C4-2B (cell line): ENCODE measurements at regions not wholly inside any gene's neighbourhood (a gene's known extent, or its start where the extent isn't known, plus 50 kb on each side); places are given as distances from the start of the nearest gene placed in this dataset.
"Not testable (repeated sequence)": the region's sequence is repeated elsewhere in the genome, so short reads cannot be mapped to it uniquely, and the experiment has no call there.

Source experiments
- H3K27ac ChIP-seq: fragments of 450-650 bp; 2 replicates; pipeline ENCODE4 v1.5.1; 2017
- ZFX ChIP-seq: fragments of 450-650 bp; IDR thresholded peaks from 2 replicates; pipeline ENCODE4 v1.6.1; 2017
- TF ChIP-seq, protein P1 (sequence below): fragments of 450-650 bp; conservative IDR thresholded peaks from 2 replicates; pipeline ENCODE4 v1.5.1; 2017; ENCODE audit warnings: mild to moderate bottlenecking

- no peak overlapping the region for H3K27ac ChIP-seq
- TF ChIP-seq ZFX = no peak
- TF ChIP-seq, protein P1, sequence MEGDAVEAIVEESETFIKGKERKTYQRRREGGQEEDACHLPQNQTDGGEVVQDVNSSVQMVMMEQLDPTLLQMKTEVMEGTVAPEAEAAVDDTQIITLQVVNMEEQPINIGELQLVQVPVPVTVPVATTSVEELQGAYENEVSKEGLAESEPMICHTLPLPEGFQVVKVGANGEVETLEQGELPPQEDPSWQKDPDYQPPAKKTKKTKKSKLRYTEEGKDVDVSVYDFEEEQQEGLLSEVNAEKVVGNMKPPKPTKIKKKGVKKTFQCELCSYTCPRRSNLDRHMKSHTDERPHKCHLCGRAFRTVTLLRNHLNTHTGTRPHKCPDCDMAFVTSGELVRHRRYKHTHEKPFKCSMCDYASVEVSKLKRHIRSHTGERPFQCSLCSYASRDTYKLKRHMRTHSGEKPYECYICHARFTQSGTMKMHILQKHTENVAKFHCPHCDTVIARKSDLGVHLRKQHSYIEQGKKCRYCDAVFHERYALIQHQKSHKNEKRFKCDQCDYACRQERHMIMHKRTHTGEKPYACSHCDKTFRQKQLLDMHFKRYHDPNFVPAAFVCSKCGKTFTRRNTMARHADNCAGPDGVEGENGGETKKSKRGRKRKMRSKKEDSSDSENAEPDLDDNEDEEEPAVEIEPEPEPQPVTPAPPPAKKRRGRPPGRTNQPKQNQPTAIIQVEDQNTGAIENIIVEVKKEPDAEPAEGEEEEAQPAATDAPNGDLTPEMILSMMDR = no peak
Observed at GRCh38 chr2:167726788-167727187, 520.6 kb downstream of the STK39 start.

DNA sequence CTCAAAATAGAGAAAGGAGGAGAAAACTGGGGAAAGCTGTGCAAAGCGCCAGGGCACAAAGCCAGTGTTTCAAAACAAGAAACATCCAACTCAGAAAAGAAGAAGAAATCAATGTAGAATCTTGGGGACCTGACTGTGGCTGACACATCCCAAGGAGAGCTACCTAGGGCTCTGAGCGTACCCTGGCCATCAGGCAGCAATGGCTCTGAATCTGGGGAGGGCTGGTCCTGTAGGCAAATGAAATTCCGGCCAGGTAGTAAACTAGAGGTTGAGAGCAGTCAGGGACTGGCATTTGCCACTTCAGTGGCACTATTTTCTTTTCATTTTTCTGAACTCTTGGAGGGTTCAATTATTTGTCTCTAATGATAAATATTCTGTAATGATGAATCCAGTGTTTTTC, 525.8 kb downstream of the STK39 start:
- no peak for TF ChIP-seq ZFX
- TF ChIP-seq, protein P1 = no peak
- no peak overlapping the region for H3K27ac ChIP-seq

DNA sequence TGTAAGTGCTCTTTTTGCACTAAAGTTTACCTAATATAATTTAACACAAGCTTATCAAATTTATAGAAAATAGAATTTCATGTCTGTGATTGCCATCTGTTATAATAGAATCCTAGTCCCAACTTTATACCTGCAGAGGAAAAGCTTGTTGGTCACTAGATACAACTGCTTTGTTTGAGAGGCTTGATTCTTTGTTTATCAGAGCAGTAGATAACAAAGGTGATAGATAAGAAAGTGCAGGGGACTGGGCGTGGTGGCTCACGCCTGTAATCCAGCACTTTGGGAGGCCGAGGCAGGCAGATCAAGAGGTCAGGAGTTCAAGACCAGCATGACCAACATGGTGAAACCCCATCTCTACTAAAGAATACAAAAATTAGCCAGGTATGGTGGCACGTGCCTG, 528.0 kb downstream of the STK39 start:
- H3K27ac ChIP-seq = no peak overlapping the region
- TF ChIP-seq, protein P1 = no peak
- no peak for TF ChIP-seq ZFX

GRCh38 chr2:167718560-167718959, 528.8 kb downstream of the STK39 start:
- TF ChIP-seq, protein P1 = no peak
- TF ChIP-seq ZFX = no peak
- H3K27ac ChIP-seq = no peak overlapping the region

DNA sequence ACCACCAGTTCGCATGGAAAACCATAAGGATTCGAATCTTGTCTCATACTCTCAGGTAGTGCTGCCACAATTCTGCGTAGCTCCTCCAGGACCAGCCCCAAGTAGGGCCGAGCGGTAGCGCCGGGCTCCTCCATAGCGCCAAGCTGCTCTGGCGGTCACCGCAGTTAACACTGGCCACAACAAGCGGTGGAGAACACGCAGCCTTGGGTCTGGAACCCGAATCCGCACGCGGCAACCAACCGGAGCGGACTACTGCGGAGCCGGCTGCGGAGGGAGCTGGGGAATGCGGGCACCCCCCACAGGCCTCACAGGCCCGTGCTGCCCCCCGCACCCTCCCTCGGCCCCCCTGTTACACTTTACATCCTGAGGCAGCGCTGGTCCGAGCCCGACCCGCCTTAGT, 531.5 kb downstream of the STK39 start:
- no peak overlapping the region for H3K27ac ChIP-seq
- no peak for TF ChIP-seq ZFX
- TF ChIP-seq, protein P1 = no peak

DNA sequence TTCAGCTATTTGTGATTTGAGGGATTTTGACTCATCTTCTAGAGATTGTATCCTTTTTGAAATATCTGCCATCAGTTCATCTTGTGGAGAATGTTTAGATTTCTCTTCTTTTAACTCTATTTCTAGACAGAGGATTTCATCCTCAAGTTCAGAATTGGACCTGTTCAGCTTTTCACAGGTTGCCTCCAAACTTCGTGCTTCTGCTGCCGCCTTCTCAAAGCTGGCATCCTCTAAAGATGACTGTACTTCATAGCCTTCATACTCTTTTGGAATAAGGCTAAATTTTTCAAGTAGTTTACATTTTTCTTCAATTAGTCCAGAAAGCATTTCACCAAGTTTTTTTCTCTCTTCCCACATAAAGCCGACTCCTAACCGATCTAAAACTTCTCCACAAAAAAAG, 531.9 kb downstream of the STK39 start:
- not testable (repeated sequence) for H3K27ac ChIP-seq

DNA sequence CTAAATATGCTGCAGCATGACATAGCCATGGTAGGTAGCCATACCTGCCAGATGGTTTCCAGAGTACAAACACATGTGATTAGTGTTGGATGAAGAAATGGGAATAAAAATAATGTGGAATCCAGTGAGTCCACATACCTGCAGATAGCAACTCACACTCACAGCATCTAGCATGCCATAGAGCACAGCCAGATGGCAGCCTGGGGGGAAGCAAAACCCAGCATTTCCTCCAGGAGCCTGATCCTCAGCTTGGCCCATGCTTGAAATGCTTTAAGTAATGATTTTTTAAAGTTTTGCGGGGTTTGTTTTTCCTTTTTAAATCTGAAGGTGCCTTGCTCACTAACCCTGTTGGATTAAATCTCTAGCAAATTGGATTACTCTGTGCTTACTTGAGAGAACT, 535.1 kb downstream of the STK39 start:
- no peak overlapping the region for H3K27ac ChIP-seq
- TF ChIP-seq, protein P1 = no peak
- no peak for TF ChIP-seq ZFX

DNA sequence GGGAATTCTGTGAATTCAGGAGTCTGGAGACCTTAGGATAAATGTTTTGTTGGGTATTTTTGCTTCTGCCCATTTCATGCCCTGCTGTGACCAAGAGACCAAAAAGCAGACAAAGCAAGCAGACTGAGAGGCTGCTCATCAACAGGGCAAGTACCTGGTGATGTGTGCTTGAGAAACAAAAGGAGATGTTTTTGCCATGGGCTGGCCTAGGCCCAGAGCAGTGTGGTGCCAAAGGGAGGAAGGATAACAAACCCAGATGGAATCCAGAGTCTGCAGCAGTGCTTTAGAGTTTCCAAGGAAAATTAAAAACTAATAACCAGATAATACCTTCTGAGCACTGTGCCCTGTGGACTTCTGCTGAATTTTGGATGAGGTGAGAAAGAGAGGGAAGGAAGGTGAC, 538.4 kb downstream of the STK39 start:
- no peak overlapping the region for H3K27ac ChIP-seq
- TF ChIP-seq, protein P1 = no peak
- TF ChIP-seq ZFX = no peak
